ENCODE measurements at regions not wholly inside any gene's neighbourhood (a gene's known extent, or its start where the extent isn't known, plus 50 kb on each side); places are given as distances from the start of the nearest gene placed in this dataset.

DNA sequence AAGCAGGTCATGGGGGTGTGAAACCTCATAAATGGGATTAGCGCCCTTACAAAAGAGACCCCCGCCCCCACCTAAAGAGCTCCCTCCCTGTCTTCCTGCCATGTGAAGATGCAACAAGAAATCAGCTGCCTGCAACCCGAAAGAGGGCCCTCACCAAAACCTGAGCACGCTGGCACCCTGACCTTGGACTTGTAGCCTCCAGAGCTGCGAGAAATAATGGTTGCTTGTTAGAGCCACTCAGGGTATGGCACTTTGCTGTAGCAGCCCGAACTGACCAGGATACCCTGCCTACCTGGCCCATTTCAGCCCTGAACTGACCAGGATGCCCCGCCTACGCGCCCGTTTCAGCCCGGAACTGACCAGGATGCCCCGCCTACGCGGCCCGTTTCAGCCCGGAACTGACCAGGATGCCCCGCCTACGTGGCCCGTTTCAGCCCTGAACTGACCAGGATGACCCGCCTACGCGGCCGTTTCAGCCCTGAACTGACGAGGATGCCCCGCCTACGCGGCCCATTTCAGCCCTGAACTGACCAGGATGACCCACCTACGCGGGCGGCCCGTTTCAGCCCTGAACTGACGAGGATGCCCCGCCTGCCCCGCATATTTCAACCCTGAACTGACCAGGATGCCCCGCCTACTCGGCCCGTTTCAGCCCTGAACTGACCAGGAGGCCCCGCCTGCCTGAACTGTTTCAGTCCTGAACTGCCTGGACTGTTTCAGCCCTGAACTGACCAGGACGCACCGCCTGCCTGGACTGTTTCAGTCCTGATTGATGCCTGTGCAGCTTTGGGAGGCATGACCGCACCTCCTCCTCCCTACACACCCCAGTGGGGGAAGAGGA lies 120.0 kb downstream of the UQCRFS1 start:
- no peak for DNase-seq

DNA sequence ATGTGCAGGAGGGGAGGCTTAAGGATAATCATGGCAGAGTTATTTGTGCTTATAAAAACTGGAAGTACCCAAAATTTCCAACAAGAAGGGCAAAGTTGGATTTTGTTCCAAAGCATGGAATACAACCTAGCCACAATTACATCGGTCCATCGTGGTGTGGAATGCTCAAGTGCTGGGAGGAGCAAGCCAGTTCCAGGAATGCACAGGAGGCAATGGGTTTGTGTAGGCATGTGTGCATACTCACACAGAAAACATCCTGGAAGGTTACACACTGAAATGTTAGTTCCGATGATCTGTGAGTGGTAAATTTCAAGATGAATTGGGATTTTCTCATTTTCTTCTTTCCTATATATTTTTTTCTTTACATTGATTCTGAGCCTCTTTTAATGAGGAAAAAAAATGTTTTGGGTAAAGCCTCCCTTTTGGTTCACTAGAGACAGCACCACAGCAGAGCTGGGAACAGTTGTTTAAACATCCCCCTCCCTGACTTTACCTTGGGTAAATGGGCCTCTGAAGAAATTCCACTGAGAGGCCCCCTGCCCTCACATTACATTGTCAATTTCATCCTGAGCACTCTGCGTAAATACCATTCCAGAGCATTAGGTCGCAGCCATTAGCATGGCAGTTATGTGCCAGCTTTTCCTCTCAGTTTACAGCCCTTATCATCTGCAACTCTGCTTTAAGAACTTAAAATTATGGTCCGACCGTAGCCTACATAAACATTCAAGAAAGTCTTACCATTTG lies 122.0 kb downstream of the UQCRFS1 start:
- no peak for DNase-seq

DNA sequence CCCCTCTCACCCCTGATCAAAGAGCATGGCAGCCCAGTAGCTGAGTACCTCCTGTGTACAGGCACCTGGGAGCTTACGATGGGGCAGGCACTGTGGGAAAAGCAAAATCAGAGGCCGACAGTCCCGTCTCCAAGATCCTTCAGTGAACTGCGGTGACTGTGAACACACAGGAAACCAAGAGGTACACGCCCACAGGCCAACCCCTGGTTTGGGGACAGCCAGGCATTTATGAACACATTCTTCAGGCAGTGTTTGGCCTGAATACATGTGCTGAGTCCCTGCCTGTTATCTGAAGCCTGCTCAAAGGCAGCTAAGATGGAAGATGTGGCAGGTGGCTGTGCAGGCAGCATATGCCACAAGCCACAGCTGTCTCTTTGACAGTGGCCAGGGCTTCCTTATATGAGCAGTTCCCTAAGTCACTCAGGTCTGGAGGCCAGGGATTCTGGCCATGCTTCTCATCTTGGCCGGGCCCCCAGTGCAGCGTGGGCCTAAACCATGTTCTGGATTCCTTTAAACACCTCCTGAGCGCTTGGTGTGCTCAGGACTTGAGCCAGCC lies 123.6 kb downstream of the UQCRFS1 start:
- no peak for DNase-seq

DNA sequence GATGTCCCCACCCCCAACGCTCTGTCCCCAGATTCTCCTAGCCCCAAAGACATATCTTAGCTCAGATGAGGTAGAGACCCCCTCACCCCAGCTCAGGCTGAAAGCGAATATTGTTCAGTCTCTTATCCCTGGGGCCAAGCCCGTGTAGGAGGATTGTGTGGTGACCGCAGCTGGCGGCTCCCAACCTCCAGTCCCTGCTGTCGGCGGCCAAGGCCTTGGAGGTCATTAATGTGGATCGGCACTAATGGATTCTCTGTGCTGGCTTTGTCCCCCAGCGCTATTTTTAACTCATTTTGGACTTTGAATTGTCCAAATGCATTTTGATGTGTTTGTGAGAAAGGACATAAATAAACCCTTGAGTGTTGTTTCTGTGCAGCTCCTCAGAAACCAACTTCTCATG lies 124.2 kb downstream of the UQCRFS1 start:
- no peak for DNase-seq

DNA sequence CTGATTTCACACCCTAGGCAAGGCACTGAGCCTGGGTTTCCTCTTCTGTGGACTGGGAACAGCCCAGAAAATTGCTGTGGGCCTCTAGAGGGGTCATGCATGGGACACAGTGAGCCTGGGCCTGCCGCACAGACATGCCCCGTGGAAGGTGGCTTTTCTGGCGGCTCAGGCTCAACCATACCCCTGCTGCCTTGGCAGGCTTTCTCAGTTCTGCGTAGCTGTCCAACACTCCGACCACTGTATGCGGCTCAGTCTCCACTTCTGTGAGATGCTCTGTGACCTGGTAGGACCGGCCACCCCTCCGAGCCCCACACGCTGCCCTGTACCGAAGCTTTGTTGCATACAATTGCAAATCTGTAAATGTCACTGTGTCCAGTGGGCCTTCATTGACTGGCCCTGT lies 126.3 kb downstream of the UQCRFS1 start:
- DNase-seq, result no peak

DNA sequence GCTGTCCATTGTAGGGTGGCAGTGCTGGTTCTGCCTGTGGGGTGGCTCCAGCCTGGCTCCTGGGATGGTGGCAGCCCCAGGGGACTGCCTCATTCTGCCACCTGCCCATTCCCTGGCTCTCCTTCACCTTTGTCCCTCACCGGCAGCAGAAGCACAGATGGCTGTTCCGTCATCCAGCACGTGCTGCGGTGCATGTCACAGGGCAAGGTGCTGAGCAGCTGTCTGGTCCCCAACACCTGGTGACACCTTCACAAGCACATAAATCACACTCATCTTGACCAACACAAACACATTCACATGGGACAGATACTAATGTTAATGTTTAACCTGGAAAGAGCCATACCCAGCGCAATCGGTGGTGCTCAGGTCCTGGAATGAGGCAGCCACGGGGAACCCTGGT lies 126.8 kb downstream of the UQCRFS1 start:
- DNase-seq, result no peak

DNA sequence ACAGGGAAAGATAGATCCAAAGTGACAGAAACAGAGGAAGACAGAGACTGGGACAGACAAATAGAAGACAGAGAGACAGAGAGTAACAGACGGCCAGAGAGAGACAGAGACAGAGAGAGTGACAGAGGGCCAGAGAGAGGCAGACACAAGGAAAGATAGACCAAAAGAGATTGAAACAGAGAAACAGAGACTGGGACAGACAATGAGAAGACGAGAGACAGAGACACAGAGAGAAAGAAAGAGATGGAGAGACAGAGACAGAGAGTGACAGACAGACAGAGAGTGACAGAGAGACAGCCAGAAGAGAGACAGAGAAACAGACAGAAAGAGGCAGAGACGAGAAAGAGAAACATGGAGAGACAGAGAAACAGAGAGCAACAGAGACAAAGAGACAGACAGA lies 127.3 kb downstream of the UQCRFS1 start:
- no peak for DNase-seq

DNA sequence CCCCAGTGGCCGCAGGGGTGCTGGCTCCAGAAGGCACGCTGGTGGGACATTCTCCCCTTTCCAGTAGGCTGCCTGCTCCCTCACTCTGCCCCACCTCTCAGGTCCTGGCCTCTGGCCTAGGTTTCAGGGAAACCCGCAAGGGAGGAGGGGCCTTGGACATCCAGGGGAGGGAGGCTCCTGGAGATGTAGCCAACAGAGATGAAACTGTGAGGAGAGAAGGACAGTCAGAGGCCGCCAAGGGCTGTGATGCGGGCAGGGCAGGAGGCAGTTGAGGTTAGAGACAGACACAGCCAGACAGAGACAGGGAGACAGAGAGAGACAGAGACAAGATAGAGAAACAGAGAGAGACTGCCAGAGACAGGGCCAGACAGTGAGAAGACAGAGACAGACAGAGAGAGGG lies 127.7 kb downstream of the UQCRFS1 start:
- DNase-seq, result no peak

DNA sequence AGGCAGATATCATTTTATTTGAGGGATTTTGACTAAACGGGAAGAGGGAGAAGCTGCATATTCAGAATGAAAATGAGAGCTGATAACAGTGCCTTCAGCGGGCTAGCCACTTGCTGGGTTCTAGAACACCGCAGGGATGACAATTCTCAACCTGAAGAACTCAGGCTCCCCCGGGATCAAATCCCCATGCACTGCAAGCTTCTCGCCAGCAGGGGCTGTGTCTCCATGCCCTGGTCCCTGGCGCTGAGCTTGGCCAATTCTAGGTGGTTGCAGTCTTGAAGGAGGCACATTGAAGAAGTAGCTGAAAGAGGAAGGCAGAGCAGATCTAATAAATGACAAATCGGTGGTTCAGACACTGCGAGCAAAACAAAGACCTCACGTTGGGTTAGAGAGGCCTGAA lies 128.7 kb downstream of the UQCRFS1 start:
- no peak for DNase-seq

DNA sequence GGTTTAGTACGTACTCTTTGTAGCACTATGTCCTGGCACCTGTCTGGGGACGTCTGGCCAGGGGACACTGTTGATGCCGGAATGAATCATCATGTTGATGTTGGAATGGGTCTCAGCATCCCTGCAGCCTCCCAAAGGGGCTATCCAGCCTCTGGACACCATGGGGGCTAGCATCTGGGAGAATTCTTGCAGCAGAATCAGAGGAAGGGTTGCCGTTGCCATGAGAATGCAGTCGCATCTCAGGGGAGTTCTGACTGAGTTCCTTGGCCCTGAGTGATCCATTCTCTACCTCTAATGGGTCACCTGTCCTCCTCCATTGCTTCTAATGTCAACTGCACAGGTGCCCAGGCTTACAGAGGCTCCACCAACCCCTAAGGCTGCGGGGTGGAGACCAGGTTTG lies 129.1 kb downstream of the UQCRFS1 start:
- DNase-seq, result no peak

DNA sequence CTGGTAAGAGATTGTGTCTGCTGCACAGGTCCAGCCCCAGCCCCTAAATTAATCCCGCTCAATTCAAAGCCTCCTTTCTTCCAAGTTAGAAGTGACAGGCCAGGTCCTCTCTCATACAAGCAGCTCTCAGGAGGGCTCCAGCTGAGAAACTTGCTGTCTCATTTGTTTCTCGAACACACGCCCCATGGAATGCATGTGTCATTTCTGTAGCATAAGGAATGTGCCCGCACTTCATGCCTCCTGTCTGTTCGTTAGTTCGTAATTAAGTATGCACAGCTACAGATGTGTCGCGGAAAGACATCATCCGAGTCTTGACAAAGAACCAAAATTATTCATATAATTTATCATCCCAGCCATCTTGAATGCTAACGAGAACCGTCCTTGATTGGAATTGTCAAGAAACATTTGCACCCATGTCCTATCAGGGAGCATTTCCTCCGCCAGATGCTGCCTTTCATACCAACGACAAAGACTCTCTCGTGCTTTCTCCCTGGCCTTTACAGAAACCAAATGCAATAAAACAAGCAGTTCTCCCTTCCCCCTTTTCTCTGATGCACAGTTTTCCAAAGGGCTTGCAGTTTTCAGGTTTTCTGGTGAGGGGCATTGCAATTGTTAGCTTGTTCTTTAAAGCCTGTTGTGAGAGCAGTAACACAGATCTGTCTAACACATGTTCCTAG lies 133.5 kb downstream of the UQCRFS1 start:
- DNase-seq, result no peak

DNA sequence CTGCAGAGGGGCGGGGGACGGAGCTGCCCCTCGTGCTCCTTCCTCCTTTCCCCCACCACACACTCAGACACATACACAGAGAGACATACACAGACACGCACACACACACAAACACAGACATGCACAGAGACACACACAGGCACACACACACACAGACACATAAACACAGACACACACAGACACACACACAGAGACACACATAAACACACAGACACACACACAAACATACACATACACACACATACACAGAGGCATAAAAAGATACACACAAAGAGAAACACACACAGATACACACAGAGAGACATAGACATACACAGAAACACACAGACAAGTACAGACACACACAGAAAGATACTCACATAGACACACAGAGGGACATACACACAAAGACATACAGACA lies 136.0 kb downstream of the UQCRFS1 start:
- no peak for DNase-seq

DNA sequence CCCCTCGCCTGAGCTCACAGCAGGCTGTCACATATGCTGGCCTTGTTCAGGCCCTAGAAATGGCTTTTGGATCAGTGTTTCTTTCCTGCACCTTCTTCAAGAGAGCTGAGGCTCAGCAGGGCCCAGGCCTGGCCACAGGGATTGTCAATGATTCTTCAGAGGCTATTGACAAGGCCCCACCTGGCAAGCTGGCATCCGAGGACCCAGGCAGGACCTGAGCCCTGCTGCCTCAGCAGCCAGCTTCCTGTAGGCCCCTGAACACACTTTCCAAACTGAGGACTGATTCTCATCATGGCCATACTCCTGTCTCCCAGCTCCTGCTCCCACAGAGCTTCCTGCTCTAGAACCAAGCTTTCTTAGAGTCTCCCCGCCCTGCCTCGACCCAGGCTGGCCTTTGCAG lies 136.8 kb downstream of the UQCRFS1 start:
- DNase-seq, result no peak

DNA sequence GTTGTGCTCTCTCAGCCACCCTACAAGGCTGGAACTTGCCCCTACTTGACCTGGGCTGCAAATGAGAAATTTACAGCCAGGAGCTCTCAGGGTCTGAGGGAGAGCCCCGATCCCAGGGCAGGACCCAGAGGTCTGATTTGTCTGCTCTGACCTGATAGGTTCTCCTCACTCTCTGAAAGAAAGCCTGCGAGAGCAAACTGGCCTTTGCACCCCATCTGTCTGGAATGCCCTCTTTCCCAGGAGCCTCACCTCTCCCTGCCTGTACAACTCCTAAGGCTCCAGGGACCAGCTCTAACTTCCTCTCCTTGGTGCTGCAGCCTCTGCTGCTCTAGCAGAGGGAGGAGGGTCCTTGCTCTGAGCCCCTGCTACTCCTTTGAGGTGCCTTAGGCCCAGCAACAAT lies 137.8 kb downstream of the UQCRFS1 start:
- no peak for DNase-seq

DNA sequence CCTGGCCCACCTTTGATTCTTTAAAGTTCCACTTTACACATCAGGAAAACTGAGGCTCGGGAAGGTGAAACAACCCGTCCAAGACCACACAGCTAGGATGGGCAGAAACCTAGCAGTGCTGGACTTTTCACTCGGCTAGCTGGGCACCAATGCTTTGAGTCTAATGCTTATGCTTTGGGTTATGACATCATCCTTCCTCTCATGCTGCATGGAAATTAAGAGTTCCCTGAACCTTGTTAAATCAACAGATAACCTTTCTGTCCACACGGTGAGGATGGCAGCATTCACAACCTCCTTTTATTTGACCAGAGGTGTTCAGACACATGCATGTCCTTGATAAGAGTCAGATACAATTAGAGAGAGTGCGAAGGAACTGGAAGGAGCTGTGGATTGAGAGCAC lies 138.4 kb downstream of the UQCRFS1 start:
- no peak for DNase-seq

DNA sequence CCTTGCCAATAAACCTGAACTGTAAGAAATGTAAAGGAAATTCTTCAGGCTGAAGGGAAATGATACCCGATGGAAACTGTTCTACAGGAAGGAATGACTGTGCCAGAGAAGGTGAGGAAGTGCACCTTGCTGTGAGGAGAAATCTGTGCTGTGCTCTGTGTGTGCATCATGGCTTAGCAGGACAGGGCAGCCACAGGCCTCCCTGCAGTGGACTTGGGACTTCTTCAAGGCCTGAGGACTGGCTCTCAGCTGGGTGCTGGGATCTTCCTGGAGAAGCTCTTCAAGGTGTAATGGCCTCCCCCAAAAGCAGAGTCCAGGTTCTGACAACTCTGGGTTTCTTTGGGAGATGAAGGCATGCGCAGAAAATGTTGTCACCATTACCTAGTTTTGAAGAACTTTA lies 145.1 kb downstream of the UQCRFS1 start:
- DNase-seq, result no peak

DNA sequence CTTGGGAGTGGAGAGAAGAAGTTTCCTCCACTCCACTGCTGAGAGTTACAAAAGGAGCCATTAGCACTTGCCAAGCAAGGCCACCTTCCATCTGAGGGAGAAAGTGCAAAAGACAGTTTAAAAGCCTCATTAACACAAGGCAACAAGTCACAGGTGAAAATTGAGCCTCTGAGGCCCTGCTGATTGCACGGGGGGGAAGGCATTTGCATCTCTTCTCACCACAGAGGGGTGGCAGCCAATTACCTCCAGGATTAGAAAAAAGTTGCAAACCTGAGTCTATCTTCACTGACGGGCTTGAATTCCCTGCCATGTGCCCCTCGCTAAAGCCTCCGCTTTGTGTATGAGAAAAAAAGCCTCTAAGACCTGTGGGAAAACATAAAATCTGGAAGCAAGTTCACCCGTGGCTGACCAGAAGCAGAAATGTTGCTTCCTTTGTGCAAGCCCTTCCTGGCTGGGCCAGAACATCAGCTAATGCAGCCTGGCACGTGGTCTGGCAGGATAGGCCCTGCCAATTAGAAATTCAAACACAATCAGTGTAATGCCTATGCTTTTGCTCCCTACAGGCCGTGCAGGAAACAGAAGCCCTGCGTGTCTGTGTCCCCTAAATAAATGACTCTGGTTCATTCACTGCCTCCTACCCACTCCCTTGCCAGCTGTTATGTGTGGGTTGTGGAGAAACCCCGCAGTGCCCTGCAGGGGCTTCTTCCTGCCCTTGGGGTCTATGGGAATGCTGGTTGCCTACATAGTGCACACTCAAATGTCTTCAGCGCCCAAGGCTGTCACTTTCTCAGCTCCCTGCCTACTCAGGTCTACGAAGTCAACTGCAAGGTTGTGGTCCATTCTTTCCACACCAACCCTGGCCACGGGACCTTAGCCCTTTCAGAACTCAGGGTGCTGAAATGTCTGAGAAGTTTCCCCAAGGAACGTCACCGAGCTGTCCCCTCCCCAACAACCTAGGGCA lies 150.2 kb downstream of the UQCRFS1 start:
- DNase-seq, result no peak

DNA sequence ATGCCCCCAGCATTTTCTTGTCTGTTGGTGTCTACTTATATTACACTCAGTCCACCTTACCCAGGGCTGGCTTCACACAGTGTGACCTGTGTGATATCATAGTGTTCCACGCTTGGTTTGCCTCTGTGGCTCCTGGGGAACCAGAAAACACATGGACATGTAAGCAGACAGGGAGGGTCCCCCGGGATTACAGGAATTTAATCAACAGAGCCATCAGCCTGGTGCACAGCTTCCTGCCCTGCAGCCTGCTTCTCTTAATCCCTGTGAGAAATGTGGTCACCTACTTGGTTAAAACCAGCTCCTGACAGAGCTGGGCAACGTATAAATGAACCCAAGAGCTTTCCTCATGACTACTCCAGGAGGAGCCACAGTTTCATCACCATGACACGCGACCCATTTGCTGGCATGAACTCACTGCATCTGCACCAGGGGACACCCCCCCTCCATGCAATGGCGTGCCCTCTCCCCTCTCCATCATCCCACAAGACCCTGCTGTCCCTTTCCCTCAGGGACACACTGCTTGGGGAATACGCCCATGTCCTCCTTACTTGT lies 152.1 kb downstream of the UQCRFS1 start:
- DNase-seq, result no peak

DNA sequence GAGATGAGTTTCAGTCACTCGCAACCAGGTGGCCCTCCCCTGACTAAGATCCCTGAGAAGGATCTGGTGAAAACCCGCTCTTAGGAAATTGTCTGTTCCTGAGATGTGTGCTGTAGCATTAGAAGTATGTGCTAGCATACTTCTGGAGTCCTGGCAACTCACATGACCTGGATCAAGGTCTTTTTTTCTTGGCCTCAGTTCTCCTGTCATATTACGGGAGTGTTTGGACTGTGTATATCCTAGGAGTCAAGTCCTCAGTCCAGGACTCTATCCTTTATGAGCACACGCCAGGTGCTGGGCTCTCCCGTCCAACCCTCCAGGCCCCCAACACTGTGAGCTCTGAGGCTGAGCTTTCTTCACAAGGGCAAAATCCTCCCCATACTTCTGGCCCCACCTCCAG lies 156.4 kb downstream of the UQCRFS1 start:
- no peak for DNase-seq

DNA sequence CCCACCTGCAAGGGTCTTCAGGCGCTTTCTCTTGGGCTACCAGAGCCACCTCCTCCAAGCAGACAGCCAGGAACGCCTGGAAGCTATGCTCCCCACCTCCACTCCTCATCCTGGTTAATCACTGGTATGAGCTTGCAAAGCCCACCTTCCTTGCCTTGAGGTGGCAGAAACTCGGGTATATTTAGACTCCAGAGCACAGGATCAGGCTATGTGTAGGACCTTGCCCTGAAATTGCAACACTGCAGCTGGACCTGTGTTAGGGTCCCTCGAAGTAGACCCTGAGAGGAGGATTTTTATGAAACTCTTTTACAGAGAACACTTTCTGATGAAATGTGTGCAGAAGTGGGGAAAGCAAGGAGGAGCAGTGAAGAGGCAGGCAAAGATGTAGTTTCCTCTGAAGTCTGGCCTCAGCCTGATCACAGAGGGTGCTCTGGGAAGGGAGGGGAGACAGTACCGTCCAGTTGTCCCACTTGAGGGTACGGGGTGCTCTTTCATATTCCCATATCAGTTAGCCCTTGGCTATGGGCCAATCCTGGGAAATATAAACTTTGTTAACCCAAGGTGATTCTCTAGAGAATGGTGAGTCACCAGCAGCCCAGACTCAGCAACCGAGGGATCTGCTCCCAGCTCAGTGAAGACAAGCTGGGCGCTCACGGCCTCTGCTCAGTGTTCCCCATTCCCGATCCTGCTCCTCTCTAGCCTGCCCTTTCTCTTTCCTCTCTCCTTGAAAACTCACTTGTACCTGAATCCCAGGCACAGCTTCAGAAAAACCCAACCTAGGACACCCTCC lies 157.9 kb downstream of the UQCRFS1 start:
- no peak for DNase-seq

DNA sequence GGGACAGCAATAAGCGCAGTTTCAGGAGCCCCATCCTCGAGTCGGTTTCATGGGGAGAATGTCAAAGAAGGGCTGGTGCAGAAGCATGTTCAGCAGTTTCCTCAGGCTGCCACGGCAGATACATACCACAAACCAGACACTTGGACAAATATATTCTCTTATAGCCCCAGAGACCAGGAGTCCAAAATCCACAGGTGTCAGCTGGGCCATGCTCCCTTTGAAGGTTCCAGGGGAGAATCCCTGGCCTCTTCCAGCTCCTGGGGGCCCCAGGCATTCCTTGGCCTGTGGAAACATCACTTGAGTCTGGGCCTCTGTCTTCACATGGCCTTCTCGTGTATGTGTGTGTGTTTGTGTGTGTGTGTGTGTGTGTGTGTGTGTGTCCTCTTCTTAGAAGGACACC lies 164.1 kb downstream of the UQCRFS1 start:
- DNase-seq, result no peak
